NCI-H1105 treated with DMSO at 0.1 percent for 48 hours (cell line): ENCODE measurements at regions not wholly inside any gene's neighbourhood (a gene's known extent, or its start where the extent isn't known, plus 50 kb on each side); places are given as distances from the start of the nearest gene placed in this dataset.
"Not testable (repeated sequence)": the region's sequence is repeated elsewhere in the genome, so short reads cannot be mapped to it uniquely, and the experiment has no call there.

Experiments
- DNase-seq: peaks from one replicate; lab custom pipeline; 2025; lab: John Stamatoyannopoulos, UW

DNA sequence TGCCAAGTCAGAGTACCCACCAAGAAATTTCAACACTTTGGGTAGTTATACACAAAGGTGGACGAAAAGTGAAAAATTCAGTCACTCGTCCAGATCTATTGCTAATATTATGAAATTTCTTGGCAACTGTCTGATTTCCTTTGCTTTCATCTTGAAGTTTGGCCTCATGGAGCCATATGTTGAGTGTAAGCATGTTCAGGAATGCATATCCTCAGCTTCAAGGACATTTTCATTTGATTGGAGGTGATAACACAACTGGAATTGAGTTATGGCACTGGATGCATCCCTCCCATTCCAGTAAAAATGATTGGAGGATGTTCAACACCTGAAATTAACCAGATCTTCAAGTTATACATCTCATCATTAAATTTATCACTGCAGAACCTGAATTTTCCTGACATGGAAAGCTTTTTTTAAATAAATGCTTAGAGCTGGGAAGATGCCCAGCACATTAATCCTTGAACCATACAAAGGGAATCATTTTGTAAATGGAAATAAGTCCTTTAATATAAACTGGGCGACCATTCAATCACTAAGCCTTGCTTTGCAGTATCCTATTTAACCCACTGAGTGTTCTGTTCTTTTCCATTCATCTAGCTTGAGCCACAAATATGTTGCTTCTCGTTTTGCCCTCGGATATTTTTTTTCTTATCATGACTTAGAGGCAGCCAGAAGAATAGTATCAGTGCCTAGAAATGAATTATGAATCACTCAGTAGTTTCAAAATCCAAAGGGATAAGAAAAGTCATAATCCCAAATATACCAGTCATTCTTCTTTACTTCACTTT lies 273.7 kb upstream of the PIK3R1 start:
- DNase-seq = no peak

DNA sequence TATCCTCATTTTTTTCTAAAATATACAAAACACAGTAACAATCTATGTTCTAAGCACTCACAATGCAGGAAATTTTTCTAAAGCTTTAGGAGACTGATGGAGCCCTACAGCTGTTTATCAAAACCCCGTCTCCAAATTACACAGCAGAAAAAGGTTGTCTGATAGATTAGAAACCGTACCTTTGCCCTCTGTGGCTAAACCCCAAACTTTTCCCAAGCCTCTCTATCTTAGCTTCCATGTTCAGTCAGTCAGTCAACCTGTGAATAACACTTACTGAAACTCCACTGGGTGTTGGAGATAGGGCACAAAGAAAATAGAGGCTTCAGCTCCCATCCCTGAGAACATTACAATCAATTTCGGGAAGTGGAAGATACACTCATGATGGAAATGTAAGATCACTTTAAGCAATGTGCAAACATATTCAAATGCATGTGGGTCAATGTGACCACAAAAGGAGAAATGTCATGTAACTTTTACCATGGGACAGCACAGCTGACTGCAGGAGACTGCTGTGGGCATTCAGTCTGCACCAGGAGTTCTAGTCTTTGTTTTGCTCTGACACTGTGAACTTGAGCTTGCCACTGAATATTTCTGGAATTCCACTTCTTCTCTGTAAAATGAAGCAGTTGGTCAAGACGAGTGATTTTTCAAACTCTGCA lies 279.5 kb upstream of the PIK3R1 start:
- DNase-seq = no peak

DNA sequence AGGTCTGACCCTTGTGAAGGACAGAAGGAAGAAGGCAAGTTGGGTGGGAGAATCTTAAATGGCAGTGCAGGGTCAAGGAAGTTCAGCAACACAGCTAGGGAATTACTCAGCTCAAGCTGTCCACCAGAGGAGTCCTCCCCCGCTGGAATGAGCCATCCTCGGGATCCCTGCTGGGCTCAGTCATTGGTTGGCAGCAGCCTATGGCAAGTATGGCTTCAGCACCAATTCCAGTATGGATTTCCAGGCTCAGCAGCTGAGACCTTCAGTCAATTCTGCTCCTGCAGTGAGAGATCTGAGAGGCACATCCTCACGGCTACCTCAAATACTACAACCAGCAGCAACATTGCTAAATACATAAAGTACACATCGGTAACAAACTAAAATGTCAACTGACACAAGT lies 280.6 kb upstream of the PIK3R1 start:
- DNase-seq = no peak

DNA sequence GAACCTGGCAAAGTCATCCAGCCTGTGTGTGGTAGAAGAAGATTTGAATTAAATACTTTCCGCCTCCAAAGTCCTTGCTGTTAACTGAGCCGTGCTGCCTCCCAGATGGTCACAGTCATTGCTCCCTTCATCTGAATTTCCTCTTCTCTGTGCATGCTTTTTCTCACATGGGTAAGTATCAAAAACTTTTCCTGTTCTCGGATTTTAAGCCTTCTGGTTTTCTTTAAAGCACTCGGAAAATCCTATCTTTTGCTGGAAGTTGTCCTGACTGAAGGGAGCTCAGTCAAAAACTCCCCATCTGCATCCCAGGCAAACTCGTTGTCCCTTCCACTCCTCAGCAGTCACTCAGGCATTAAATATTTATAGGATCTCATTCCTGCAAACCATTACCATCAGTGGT lies 290.0 kb upstream of the PIK3R1 start:
- DNase-seq = no peak

DNA sequence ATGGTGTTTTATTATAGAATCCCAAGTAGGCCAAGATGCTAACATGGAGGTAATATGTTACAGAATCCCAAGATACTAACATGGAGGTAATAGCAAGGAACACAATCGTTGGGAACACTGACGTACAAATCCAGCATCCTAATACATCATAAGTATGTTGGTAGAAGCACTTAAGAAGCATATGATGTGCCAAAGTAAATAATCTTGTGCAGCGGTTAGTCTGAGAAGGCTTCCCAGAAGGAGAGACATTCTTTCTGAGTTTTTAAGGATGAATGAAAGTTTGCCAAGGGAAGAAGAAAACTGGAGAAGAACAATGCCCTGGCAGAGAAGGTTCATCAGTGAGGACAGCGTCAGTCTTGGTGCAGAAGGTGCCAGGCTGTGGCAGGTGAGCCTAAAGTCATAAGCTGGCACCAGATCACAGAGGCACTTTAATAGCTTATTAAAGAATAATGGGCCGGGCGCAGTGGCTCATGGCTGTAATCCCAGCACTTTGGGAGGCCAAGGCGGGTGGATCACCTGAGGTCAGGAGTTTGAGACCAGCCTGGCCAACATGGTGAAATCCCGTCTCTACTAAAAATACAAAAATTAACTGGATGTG lies 294.5 kb upstream of the PIK3R1 start:
- DNase-seq = no peak

DNA sequence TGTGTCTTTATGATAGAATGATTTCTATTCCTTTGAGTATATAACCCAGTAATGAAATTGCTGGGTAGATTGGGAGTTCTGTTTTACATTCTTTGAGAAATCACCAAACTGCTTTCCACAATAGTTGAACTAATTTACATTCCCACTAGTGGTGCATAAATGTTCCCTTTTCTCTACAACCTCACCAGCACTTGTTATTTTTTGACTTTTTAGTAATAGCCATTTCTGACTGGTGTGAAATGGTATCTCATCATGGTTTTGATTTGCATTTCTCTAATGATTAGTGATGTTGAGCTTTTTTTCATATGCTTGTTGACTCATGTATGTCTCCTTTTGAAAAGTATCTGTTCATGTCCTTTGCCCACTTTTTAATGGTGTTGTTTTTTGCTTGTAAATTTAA lies 296.0 kb upstream of the PIK3R1 start:
- DNase-seq = not testable (repeated sequence)

DNA sequence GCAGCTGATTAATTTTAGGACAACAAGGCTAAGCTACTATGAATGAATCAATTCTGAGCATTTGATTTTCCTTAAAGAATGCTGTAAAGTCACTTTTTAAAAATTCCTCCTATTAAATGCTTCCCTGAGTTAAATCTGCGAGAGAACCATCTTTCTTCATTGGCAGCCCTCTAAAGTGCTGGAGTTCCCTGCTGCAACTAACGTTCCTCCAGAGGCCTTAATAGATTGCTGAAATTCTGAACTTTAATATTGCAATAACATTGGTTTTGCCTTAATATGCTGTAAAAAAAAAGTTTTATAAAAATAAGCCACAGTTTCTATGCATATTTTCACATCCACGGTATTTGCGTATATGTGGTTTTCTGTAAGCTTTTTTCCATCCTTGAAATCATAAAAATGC lies 298.0 kb upstream of the PIK3R1 start:
- DNase-seq = no peak

DNA sequence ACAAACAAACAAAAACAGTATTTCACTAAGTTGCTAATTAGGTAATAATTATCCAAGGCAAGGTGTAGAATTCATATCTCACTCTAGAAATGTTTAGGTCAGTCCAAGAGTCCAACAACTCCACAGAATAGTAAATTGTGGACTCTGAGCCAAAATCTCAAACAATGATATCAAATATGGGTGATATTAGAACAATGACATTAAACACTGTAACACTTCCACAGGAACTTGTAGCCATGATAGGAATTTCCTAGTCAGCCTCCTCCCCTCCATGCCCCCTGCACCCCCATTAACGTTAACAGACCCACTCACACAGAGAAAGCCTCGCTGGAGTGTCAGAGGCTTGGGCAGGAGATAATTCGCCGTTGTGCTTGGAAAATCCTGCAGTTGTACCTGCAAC lies 305.0 kb upstream of the PIK3R1 start:
- DNase-seq = no peak

DNA sequence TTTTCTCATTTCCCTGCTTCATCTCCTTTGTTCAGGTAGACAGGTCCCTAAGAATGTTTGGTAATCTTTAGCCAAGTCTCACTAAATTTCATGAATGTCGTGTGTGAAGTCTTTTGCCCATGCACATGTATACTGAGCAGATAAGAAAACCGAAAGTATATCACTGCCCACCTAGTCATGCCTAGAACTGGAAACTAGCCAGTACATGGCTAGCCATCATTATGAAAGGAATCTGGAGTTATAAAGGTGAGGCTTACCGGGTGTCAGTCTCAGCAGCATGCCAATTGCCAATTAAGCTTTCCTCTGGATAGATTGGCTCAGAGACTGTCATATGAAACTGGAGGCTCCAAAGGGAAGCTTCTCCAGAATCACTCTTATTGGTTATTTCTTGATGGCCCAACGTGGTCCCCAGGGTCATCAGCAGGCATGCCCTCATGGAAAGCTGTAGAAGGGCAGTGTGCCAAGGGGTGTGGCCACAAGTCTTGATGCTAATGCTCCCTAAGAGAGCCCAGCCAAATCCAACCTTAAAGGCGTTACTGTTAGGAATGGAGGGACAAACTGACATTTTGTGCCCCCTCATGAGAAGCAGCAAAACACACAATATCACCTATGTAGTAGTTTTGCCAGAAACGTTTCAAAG lies 307.3 kb upstream of the PIK3R1 start:
- DNase-seq = no peak

DNA sequence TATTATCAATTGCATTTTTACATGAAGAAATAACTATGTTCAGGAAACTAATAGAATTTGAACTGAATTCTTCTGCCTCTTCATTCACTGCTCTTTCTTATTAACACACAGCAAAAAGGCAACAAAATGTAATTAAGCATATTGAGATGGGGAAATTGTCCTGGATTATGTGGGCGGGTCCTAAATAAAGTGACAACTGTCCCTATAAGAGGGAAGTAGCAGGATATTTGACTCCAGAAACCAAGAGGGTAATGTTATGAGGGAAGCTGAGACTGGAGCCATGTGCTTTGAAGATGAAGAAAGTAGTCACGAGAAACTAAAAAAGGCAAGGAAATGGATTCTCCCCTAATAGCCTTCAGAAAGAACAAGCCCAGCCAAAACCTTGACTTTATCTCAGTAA lies 311.2 kb upstream of the PIK3R1 start:
- no peak for DNase-seq

DNA sequence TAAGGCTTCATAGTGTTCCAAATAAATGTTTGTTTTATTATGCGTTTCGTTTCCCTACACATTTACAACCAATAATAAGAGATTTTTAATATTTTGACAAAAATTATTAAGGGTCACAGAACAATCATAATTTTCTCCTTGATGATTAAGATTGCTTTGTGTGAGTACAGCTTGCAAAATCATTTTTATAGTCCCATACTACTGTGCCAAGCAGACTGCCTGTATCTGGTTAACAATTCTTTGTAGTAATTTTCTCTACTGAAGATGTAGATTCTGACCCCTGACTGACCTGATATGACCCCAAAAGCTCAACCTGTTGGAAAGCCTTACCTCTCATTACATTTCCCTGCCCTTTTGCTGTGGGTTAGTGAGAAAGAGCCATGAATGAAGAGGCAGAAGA lies 311.9 kb upstream of the PIK3R1 start:
- DNase-seq = no peak

DNA sequence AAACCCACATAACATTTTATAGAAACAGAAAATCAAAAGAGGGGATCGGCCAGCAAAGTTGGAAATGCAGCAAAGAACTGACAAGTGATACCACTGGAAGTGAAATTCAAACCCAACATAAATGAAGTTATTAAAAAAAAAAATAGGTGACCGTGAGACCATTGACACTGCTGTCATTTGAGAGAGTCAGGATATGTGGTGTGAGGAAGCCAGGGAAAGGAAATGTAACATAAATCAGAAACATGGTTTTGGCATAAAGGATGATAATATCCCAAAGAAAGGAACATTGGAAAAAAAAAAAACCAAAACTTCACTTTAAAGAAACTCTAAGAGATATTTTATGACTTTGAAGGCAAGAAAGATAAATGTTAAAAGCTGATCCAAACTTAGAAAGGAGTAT lies 312.4 kb upstream of the PIK3R1 start:
- DNase-seq = no peak

DNA sequence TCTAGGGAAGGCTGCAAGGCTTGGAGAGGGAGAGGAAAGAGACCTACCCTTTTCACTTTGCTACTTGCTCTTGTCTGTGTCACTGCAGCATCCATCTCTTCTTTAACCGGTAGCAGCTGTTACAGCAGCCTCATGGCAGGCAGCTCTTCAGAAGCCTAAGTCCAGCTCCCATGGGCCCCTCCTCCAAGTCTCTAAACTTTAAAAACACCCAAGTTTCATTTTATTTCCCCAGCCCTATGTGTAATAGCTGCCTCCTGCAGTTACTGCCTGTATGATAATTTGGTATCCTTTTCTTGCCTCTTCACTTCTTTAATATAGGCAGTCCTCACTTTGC lies 313.1 kb upstream of the PIK3R1 start:
- no peak for DNase-seq

DNA sequence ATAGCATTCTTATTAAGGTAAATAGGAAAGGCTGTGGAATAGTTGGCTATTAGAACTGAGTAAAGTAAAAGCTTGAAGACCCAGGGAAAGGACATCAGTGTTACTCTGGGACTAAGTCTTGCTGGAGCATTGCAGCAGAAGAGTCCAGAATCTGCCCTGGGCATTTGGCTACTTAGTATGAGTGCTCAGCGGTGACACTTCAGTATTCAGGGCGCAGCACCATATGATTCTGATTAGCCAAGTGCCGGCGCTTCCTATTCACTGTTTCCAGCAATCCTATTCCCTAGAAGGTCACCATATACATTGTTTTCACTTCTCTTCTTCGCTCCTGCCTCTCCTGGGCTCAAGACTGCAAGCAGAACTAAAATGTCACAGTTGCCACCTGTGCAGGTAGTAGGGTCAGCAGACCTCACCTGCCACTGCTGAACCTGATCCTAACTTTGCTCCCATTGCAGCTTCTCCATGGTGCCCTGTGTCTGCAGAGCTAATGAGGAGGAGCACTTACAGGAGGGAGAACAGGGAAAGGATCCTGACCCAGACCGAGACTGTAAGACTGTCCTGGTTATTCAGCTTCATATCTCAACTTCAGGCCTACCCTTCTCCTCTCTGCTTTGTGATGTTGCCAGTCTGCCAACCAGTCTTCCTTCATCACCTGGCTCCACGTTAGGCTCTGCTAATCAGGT lies 313.6 kb upstream of the PIK3R1 start:
- DNase-seq = no peak

DNA sequence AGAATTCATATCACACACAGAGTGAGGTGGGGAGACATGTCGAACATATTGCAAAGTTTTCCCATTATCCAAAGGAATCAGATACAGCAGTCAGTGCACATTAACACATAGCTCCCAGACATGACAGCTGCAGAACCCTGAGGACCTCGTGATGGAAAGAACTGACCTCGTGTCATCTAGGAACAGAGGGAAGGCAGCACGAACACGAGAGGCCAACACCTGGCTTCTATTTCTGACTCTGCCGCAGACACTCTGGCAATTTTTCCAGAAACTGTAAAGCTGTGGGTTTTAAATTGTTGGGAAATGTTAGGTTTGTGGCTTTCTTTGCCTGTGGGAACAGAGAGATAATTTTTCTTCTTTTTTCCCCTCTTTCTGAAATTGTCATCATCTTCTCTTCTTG lies 315.0 kb upstream of the PIK3R1 start:
- DNase-seq = no peak

DNA sequence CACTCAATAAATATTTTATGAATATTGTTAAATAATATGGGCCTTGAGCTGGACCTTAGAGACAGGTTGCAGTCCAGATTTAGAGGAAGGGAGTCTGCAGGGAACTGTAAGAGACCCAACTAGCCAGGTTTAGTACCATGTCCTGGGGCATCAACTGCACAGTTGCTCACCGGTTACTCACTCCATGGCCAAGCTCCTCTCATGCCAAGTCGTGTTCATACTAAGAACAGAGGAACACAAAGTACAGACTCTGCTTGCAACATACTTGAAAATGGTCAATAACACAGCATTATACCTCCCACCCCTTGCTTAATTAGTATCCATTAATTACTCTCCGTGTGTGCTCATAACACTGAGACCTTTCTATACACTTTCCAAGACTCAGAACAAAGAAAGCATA lies 317.6 kb upstream of the PIK3R1 start:
- DNase-seq = no peak

DNA sequence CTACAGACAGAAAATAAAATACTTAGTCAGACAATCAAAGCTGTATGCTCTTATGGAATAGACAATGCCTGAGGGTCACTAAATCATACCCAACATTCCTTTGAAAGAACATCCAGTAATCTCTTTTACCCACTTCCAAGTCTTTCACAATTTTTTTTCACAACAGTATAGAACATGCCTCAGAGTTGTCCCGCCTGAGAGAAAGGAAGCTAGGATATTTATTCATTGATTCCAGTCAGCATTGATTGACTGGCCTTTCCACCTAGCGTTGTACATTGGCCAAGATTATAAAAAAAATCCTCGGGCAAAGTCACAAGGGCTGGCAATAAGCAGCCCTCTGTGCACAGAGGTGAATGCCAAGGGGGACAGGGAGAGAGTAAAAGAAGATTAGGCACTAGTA lies 318.1 kb upstream of the PIK3R1 start:
- DNase-seq = no peak

DNA sequence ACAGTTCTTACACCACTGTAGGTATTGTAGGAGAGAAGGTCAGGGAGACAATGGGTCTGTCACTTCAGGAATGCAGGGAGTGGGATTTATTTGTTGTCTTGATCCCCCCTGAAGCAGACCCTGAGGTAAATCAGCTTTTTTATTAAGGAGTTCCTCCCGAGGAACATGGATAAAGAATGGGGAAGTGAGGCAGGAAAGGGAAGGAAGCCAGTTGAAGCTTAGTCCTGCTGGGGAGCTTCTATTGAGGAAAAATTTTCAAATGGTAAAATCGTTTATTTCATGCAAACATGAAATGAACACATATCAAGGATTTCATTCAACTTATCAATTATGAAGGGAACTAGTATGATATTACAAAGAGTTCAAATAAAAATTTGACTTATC lies 318.6 kb upstream of the PIK3R1 start:
- no peak for DNase-seq

DNA sequence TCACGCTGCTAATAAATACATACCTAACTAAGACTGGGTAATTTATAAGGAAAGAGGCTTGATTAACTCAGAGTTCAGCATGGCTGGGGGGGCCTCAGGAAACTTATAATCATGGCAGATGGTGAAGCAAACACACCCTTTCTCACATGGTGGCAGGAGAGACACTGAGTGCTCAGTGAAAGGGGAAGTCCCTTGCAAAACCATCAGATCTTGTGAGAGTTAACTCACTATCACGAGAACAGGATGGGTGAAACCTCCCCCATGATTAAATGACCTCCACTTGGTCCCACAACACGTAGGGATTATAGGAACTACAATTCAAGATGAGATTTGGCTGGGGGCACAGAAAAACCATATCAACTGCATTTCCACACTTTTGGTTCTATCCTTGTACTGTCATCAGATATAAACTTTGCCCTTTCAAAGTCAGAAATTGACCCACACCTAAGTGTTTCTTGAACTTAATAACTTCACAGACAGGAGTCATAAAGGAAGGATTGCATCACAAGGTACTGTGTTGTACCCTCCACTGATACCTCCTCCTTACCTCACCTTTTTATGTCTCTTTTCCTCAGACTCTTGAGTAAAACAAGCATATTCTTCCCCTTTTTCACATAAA lies 319.1 kb upstream of the PIK3R1 start:
- DNase-seq = no peak

DNA sequence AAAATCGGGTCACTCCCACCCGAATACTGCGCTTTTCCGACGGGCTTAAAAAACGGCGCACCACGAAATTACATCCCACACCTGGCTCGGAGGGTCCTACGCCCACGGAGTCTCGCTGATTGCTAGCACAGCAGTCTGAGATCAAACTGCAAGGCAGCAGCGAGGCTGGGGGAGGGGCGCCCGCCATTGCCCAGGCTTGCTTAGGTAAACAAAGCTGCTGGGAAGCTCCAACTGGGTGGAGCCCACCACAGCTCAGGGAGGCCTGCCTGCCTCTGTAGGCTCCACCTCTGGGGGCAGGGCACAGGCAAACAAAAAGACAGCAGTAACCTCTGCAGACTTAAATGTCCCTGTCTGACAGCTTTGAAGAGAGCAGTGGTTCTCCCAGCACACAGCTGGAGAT lies 325.7 kb upstream of the PIK3R1 start:
- not testable (repeated sequence) for DNase-seq

DNA sequence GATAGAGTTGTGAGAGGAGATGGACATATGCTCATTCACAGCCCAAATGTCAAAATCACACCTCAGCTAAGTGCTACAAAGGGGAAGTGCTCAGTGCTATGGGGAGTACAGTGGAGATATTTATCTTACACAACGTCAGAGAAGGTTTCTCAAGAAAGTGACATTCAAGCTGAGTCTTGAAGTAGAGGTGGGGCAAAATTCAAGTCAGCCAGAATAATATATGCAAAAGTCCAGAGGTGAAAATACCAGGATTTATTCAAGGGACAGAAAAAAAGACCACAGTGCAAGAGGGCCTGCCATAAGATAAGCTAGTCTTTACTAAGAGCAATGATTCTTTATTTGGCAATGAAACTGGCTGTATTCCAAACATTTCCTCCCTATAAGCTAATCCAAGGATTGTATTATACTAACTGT lies 327.8 kb upstream of the PIK3R1 start:
- no peak for DNase-seq

DNA sequence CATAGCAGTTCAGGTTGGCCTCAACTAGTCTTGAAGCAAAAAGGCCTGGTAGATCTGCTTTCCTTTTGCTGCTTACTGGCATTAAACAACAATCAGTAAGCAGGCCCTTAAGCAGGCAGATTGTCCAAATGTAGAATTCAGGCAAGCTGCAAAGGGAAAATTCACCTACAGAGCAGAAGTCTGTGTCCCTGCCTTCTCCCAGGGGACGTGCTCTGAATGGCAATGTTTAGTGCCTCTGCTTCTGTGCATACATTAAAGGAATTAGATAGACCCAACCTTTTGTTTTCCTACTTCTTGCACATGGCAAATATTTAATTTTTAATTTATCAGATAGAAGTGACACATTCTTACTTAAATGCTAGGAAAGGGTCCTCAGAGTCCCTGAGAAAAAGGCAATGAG lies 328.8 kb upstream of the PIK3R1 start:
- no peak for DNase-seq
